ENCODE measurements at regions not wholly inside any gene's neighbourhood (a gene's known extent, or its start where the extent isn't known, plus 50 kb on each side); places are given as distances from the start of the nearest gene placed in this dataset.

DNA sequence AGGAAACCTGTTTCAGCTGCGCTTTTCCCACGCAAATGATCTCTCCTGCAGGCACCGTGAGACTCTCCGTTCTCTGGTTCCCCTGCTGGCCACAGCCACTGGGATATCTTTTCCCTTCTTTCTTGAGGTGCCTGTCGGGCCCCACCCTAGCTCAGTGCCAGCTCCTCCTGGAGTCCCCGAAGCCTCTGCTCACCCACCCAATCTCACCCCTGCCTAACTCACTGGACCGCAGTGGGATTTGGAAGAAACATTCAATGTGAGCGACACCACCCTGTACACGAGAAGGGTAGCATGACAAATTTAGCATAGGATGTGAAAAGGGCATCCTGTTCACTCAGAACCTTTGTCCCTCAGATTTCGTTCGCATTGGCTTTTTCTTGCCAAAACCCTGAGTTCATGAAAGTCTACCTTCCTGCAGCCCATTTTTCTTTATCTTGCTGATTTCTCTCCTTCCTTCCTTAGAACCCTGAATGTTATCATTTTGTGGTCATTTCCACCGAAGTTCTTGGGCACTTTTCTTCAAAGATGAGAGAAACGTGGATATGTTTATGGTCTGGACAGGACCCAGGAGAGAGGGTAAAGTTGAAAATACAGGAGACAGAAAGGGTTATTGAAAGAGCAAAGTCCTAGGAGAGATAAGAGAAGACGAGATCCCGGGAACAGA lies 63.6 kb upstream of the ELK3 start:
- ATAC-seq (ENCODE audit: low read depth) (no peak), DNase-seq (no peak)
- Histone ChIP-seq H3K9ac (ENCODE audit: low read depth, low read length) (no peak overlapping the region), H3K56ac (ENCODE audit: extremely low read depth, insufficient read depth, low read length) (no peak overlapping the region), H3K9me1 (ENCODE audit: insufficient read depth, low read length) (no peaks in the 10 kb centered on the region), H2AK5ac (ENCODE audit: low read depth, low read length) (no peak overlapping the region), H4K20me1 (ENCODE audit: insufficient read depth, low read length) (no peaks in the 10 kb centered on the region), H3K23ac (ENCODE audit: low read depth, low read length) (no peak overlapping the region), H2BK20ac (ENCODE audit: low read depth, low read length) (no peak overlapping the region), H2AK9ac (replicated peaks; ENCODE audit: low read depth, low read length, poor library complexity) (no peak overlapping the region), H3K27ac (ENCODE audit: insufficient read depth, low read length) (no peak overlapping the region), H3K14ac (replicated peaks; ENCODE audit: low read depth, low read length) (no peak overlapping the region), H4K91ac (ENCODE audit: insufficient read depth, low read depth, low read length) (no peak overlapping the region), H3K4me1 (ENCODE audit: control insufficient read depth, insufficient read depth, low read length) (no peaks in the 10 kb centered on the region), H3K36me3 (ENCODE audit: control insufficient read depth, insufficient read depth, low read length) (no peaks in the 10 kb centered on the region), H3K79me1 (ENCODE audit: low read depth in 1 of 2, low read length in 2 of 2) (no peaks in the 10 kb centered on the region), H3K4ac (ENCODE audit: low read depth, low read length) (no peak overlapping the region), H4K5ac (ENCODE audit: low read depth, low read length) (no peak overlapping the region), H2BK5ac (ENCODE audit: low read depth, low read length, poor library complexity, severe bottlenecking) (no peak overlapping the region), H2BK15ac (ENCODE audit: low read depth, low read length) (no peak overlapping the region), H4K8ac (ENCODE audit: low read depth in 2 of 2, low read length in 2 of 2) (no peak overlapping the region), H3K27me3 (ENCODE audit: control insufficient read depth, insufficient read depth, low read length) (peaks cover 30% of the 10 kb centered on the region), H3K18ac (ENCODE audit: low read depth, low read length) (no peak overlapping the region), H3K4me3 (ENCODE audit: insufficient read depth, low read depth, low read length) (no peak overlapping the region), H2AFZ (replicated peaks; ENCODE audit: low read length, poor library complexity) (no peak overlapping the region), H3K4me2 (ENCODE audit: low read depth, low read length) (no peak overlapping the region), H2BK120ac (ENCODE audit: low read depth, low read length) (no peak overlapping the region), H3K9me3 (ENCODE audit: control insufficient read depth, insufficient read depth, low read length) (no peaks in the 10 kb centered on the region)
- no peak for TF ChIP-seq MAZ (IDR thresholded peaks at IDR 0.05; ENCODE audit: borderline replicate concordance, low read depth, low read length)
- no peak for TF ChIP-seq MXI1 (IDR thresholded peaks at IDR 0.05; ENCODE audit: borderline replicate concordance, low read depth, low read length)
- TF ChIP-seq MAFK (IDR thresholded peaks at IDR 0.05; ENCODE audit: low read depth, low read length) = no peak
- no peak for TF ChIP-seq BHLHE40 (IDR thresholded peaks at IDR 0.05; ENCODE audit: low read depth, low read length)
- TF ChIP-seq, protein P1, sequence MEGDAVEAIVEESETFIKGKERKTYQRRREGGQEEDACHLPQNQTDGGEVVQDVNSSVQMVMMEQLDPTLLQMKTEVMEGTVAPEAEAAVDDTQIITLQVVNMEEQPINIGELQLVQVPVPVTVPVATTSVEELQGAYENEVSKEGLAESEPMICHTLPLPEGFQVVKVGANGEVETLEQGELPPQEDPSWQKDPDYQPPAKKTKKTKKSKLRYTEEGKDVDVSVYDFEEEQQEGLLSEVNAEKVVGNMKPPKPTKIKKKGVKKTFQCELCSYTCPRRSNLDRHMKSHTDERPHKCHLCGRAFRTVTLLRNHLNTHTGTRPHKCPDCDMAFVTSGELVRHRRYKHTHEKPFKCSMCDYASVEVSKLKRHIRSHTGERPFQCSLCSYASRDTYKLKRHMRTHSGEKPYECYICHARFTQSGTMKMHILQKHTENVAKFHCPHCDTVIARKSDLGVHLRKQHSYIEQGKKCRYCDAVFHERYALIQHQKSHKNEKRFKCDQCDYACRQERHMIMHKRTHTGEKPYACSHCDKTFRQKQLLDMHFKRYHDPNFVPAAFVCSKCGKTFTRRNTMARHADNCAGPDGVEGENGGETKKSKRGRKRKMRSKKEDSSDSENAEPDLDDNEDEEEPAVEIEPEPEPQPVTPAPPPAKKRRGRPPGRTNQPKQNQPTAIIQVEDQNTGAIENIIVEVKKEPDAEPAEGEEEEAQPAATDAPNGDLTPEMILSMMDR (conservative IDR thresholded peaks at IDR 0.05; ENCODE audit: low read depth, low read length) = no peak
- TF ChIP-seq CHD1 (IDR thresholded peaks at IDR 0.05; ENCODE audit: low read depth, low read length) = no peak
- no peak for TF ChIP-seq FOS (IDR thresholded peaks at IDR 0.05; ENCODE audit: low read depth, low read length)
- no peak for TF ChIP-seq POLR2A (IDR thresholded peaks at IDR 0.05; ENCODE audit: low read depth, low read length)
- no peak for TF ChIP-seq RAD21 (IDR thresholded peaks at IDR 0.05; ENCODE audit: low read length)
- TF ChIP-seq, protein P2, sequence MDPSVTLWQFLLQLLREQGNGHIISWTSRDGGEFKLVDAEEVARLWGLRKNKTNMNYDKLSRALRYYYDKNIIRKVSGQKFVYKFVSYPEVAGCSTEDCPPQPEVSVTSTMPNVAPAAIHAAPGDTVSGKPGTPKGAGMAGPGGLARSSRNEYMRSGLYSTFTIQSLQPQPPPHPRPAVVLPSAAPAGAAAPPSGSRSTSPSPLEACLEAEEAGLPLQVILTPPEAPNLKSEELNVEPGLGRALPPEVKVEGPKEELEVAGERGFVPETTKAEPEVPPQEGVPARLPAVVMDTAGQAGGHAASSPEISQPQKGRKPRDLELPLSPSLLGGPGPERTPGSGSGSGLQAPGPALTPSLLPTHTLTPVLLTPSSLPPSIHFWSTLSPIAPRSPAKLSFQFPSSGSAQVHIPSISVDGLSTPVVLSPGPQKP (IDR thresholded peaks at IDR 0.05; ENCODE audit: borderline replicate concordance, low read depth, low read length) = no peak
- no peak for TF ChIP-seq NFE2L2 (IDR thresholded peaks at IDR 0.05; ENCODE audit: low read depth, low read length)
- TF ChIP-seq RFX5 (IDR thresholded peaks at IDR 0.05; ENCODE audit: low read depth, low read length) = no peak
- TF ChIP-seq CEBPB (IDR thresholded peaks at IDR 0.05; ENCODE audit: low read depth, low read length) = no peak
- TF ChIP-seq, protein P3, sequence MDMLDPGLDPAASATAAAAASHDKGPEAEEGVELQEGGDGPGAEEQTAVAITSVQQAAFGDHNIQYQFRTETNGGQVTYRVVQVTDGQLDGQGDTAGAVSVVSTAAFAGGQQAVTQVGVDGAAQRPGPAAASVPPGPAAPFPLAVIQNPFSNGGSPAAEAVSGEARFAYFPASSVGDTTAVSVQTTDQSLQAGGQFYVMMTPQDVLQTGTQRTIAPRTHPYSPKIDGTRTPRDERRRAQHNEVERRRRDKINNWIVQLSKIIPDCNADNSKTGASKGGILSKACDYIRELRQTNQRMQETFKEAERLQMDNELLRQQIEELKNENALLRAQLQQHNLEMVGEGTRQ (IDR thresholded peaks at IDR 0.05; ENCODE audit: low read depth, low read length) = no peak
- no peak for TF ChIP-seq SMC3 (IDR thresholded peaks at IDR 0.05; ENCODE audit: low read depth, low read length)
- dilution Hi-C loops (cut with HindIII; ENCODE audit: low sequenced_read_pairs, unreplicated experiment) = no loop called here
- POLR2A ChIA-PET (ENCODE audit: unreplicated experiment) = no interaction called here
- no TSS peak for BruUV-seq (replicated peaks)
- 64% methylated on average over 10 of the region's 15 CpGs; no CpG with 5 or more reads in 1 of the 2 experiments for WGBS, 2 experiments (ENCODE audit: extremely low coverage in 2 of 2, insufficient read length in 1 of 2)
- in situ Hi-C loops (cut with MboI; ENCODE audit: low sequenced_read_pairs) = no loop called here
- CTCF ChIA-PET = no interaction called here
- intact Hi-C loops (cut with micrococcal nuclease) = no loop called here

Measured in IMR-90 (cell line).